K562 (cell line): ENCODE measurements at regions not wholly inside any gene's neighbourhood (a gene's known extent, or its start where the extent isn't known, plus 50 kb on each side); places are given as distances from the start of the nearest gene placed in this dataset.
A peak's percentile ranks its signal among the peaks of the same experiment; 100 is the strongest.

Experiments used
- CEBPB ChIP-seq: fragments of 450-650 bp; IDR thresholded peaks from 2 replicates; pipeline ENCODE4 v1.6.1; 2016; ENCODE audit warnings: missing genetic modification characterization, missing compliant biosample characterization
- EHMT2 ChIP-seq: fragments of 450-650 bp; IDR thresholded peaks from 2 replicates; pipeline ENCODE4 v1.6.1; 2018; ENCODE audit warnings: antibody characterized with exemption
- ETS2 ChIP-seq: IDR thresholded peaks from 2 replicates; pipeline ENCODE4 v1.6.1; 2016; ENCODE audit warnings: borderline replicate concordance, missing genetic modification characterization, mild to moderate bottlenecking, moderate library complexity, missing compliant biosample characterization; ENCODE audit not compliant: poor library complexity, severe bottlenecking
- HSF4 ChIP-seq: fragments of 250-450 bp; sonication (Bioruptor Pico); IDR thresholded peaks from 2 replicates; pipeline ENCODE4 v2.1.2; 2022; ENCODE audit warnings: mild to moderate bottlenecking, moderate library complexity, borderline replicate concordance
- MEIS2 ChIP-seq: fragments of 450-650 bp; IDR thresholded peaks from 2 replicates; pipeline ENCODE4 v1.6.1; 2014; ENCODE audit warnings: mild to moderate bottlenecking; ENCODE audit not compliant: partially characterized antibody
- NR4A1 ChIP-seq, 2 experiments: fragments of 250-450 bp in 1 of 2; fragments of 450-650 bp in 1 of 2; sonication (Bioruptor Pico) in 1 of 2; IDR thresholded peaks; 2 replicates each; pipeline versions ENCODE4 v1.4.0 to v1.6.1; 2016 to 2020; ENCODE audit warnings: mild to moderate bottlenecking in 2 of 2, missing compliant biosample characterization in 1 of 2, missing genetic modification characterization in 1 of 2, moderate library complexity in 1 of 2
- RCOR1 ChIP-seq, 2 experiments: IDR thresholded peaks; 2 replicates each; pipeline ENCODE4 v1.6.1; 2012; ENCODE audit warnings: low read depth in 2 of 2, low read length in 2 of 2, borderline replicate concordance in 1 of 2, improper control_type of control experiment in 1 of 2
- SRF ChIP-seq, 2 experiments: fragments of 250-450, 450-650 bp in 1 of 2; sonication (Bioruptor Pico) in 1 of 2; sonication (generic) in 1 of 2; formaldehyde crosslinking; IDR thresholded peaks; 2 replicates each; pipeline versions ENCODE4 v1.5.0 to v1.5.1; 2020 to 2022; ENCODE audit warnings: mild to moderate bottlenecking in 1 of 2, missing genetic modification reagents in 1 of 2
- YY1 ChIP-seq, 3 experiments: IDR thresholded peaks; 2 replicates each; pipeline ENCODE4 v1.6.1; 2011; ENCODE audit warnings: low read length in 2 of 3, mild to moderate bottlenecking in 2 of 3, moderate library complexity in 2 of 3, borderline replicate concordance in 1 of 3, control low read depth in 1 of 3, low read depth in 1 of 3; ENCODE audit not compliant: insufficient read depth in 3 of 3, insufficient replicate concordance in 2 of 3, control insufficient read depth in 1 of 3, insufficient read length in 1 of 3; ENCODE audit errors: extremely low read depth in 1 of 3
- ZBTB8A ChIP-seq: fragments of 450-650 bp; IDR thresholded peaks from 2 replicates; pipeline ENCODE4 v1.6.1; 2018; ENCODE audit warnings: mild to moderate bottlenecking, moderate library complexity; ENCODE audit not compliant: partially characterized antibody
- ZKSCAN3 ChIP-seq: fragments of 250-450 bp; sonication (Bioruptor Pico); IDR thresholded peaks from 2 replicates; pipeline ENCODE4 v1.4.0; 2020
- ZKSCAN8 ChIP-seq: fragments of 200-800 bp; sonication (Bioruptor generic); IDR thresholded peaks from 2 replicates; pipeline ENCODE4 v1.6.1; 2016; ENCODE audit warnings: missing genetic modification characterization, missing compliant biosample characterization
- ZNF584 ChIP-seq: fragments of 200-800 bp; sonication (Bioruptor generic); IDR thresholded peaks from 2 replicates; pipeline ENCODE4 v1.6.1; 2016; ENCODE audit warnings: low read depth, mild to moderate bottlenecking, missing genetic modification characterization, missing compliant biosample characterization
- TF ChIP-seq, protein P1 (sequence below): fragments of 450-650 bp; formaldehyde crosslinking; IDR thresholded peaks from 2 replicates; pipeline ENCODE4 v1.4.0; 2020; ENCODE audit warnings: mild to moderate bottlenecking, moderate library complexity
- TF ChIP-seq, protein P2 (sequence below): fragments of 250-450 bp; sonication (Bioruptor Pico); IDR thresholded peaks from 2 replicates; pipeline ENCODE4 v1.5.0; 2020; ENCODE audit warnings: mild to moderate bottlenecking, borderline replicate concordance

DNA sequence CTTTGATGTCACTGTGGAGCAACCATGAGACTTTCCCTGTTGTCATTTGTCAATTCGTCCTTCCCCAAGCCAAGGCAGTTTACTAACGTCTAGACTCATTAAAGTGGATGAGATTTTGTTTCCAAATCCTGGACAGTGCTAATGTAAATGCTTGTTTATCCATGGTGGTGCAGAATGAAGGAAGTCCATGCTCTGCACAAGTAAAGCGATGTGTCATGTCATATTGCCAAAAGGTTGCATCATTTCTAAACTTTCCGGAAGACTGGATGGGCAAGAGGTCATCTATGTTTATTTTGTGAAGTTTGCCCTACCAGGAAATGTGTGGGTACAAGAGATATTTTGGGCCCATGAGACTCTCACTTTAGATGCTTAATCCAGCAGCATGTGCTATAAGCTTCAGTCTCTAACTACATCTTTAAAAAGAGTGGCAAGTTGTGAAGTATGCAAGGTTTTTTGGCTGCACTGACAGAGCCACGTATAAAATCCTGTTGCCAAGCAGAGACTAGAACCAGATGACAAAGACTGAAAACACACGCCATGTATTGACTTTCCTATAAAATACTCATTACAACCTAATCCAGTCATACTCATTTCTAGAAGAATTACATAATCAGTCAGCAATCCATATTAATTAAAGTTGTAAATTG lies 72.1 kb upstream of the FNDC3B start (continued):
- TF ChIP-seq, protein P1, sequence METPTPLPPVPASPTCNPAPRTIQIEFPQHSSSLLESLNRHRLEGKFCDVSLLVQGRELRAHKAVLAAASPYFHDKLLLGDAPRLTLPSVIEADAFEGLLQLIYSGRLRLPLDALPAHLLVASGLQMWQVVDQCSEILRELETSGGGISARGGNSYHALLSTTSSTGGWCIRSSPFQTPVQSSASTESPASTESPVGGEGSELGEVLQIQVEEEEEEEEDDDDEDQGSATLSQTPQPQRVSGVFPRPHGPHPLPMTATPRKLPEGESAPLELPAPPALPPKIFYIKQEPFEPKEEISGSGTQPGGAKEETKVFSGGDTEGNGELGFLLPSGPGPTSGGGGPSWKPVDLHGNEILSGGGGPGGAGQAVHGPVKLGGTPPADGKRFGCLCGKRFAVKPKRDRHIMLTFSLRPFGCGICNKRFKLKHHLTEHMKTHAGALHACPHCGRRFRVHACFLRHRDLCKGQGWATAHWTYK (CRISPR knock-in tag), result peak; percentile 80; the same call in 1 of the 2 replicates
- no peak for TF ChIP-seq ETS2 (tag)
- TF ChIP-seq YY1 (IDR thresholded peaks at IDR 0.05; ENCODE audit: borderline replicate concordance in 1 of 3, control insufficient read depth in 1 of 3, extremely low read depth in 1 of 3, insufficient read depth in 3 of 3, insufficient read length in 1 of 3, insufficient replicate concordance in 2 of 3, low read depth in 1 of 3, low read length in 2 of 3), result no peak
- TF ChIP-seq NR4A1 (CRISPR knock-in tag; IDR thresholded peaks at IDR 0.05), result no peak
- 0 out of 2 replicates have a peak, but pooled peaks have one; percentile 74 for TF ChIP-seq NR4A1 (tag; IDR thresholded peaks at IDR 0.05)
- TF ChIP-seq ZKSCAN3 (CRISPR knock-in tag), result no peak
- TF ChIP-seq, protein P2, sequence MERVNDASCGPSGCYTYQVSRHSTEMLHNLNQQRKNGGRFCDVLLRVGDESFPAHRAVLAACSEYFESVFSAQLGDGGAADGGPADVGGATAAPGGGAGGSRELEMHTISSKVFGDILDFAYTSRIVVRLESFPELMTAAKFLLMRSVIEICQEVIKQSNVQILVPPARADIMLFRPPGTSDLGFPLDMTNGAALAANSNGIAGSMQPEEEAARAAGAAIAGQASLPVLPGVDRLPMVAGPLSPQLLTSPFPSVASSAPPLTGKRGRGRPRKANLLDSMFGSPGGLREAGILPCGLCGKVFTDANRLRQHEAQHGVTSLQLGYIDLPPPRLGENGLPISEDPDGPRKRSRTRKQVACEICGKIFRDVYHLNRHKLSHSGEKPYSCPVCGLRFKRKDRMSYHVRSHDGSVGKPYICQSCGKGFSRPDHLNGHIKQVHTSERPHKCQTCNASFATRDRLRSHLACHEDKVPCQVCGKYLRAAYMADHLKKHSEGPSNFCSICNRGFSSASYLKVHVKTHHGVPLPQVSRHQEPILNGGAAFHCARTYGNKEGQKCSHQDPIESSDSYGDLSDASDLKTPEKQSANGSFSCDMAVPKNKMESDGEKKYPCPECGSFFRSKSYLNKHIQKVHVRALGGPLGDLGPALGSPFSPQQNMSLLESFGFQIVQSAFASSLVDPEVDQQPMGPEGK (CRISPR knock-in tag), result 0 out of 2 replicates have a peak, but pooled peaks have one; percentile 71
- peak; percentile 92; the same call in 1 of the 2 replicates for TF ChIP-seq ZNF584
- no peak for TF ChIP-seq ZBTB8A
- peak in 1 of 2 experiments; percentile 79; a peak in 2 of 4 replicates for TF ChIP-seq RCOR1 (IDR thresholded peaks at IDR 0.05; ENCODE audit: borderline replicate concordance in 1 of 2, low read depth in 2 of 2, low read length in 2 of 2)
- TF ChIP-seq EHMT2, result peak; percentile 69; the same call in 1 of the 2 replicates
- TF ChIP-seq ZKSCAN8, result peak; percentile 89
- peak; percentile 84; the same call in 1 of the 2 replicates for TF ChIP-seq HSF4
- TF ChIP-seq MEIS2, result peak; percentile 56
- peak; percentile 97 for TF ChIP-seq CEBPB (tag)
- peak; percentile 5 to 11; a peak in 2 of 4 replicates for TF ChIP-seq SRF (CRISPR knock-in tag; IDR thresholded peaks at IDR 0.05)
